ENCODE measurements at regions not wholly inside any gene's neighbourhood (a gene's known extent, or its start where the extent isn't known, plus 50 kb on each side); places are given as distances from the start of the nearest gene placed in this dataset.

DNA sequence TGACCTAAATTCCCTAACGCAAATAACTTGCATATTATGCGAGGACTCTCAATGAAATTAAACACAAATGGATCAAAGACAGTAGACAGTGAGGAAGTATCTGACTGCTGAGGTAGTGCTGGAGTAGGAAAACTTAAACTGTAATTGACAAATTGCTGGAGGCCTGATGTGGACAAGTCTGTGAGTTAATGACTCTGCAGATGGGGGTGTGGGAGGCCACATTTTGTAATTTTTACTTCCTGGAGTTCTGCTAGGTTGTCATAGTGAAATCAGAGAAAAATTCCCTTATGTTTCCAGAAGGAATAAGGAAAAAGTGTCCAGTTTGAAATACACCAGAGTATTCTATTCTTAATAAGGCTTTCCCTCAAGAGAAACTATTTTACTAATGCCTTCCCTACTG is 333.0 kb upstream of the CNTNAP5 start:
- 0 out of 2 replicates have a peak, but pooled peaks cover 5% of the 10 kb centered on the region for H3K9me3 ChIP-seq
- POLR2A ChIA-PET = no interaction called here
- Mint-ChIP-seq H3K4me3 (ENCODE audit: unreplicated experiment) (no peak overlapping the region), H3K36me3 (ENCODE audit: insufficient read depth, unreplicated experiment) (no peaks in the 10 kb centered on the region), H3K9me3 (ENCODE audit: unreplicated experiment) (peaks cover 10% of the 10 kb centered on the region), H3K27ac (ENCODE audit: unreplicated experiment) (no peak overlapping the region), H3K4me1 (ENCODE audit: low read depth, unreplicated experiment) (no peaks in the 10 kb centered on the region), H3K27me3 (ENCODE audit: insufficient read depth, unreplicated experiment) (no peaks in the 10 kb centered on the region)
- no peaks in the 10 kb centered on the region for H3K4me1 ChIP-seq
- DNase-seq = no peak
- TF ChIP-seq, protein P1, sequence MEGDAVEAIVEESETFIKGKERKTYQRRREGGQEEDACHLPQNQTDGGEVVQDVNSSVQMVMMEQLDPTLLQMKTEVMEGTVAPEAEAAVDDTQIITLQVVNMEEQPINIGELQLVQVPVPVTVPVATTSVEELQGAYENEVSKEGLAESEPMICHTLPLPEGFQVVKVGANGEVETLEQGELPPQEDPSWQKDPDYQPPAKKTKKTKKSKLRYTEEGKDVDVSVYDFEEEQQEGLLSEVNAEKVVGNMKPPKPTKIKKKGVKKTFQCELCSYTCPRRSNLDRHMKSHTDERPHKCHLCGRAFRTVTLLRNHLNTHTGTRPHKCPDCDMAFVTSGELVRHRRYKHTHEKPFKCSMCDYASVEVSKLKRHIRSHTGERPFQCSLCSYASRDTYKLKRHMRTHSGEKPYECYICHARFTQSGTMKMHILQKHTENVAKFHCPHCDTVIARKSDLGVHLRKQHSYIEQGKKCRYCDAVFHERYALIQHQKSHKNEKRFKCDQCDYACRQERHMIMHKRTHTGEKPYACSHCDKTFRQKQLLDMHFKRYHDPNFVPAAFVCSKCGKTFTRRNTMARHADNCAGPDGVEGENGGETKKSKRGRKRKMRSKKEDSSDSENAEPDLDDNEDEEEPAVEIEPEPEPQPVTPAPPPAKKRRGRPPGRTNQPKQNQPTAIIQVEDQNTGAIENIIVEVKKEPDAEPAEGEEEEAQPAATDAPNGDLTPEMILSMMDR (IDR thresholded peaks at IDR 0.05; ENCODE audit: insufficient read depth in 1 of 2, low read depth in 1 of 2, low read length in 1 of 2, severe bottlenecking in 1 of 2, unreplicated experiment in 1 of 2) = no peak
- H3K27me3 ChIP-seq (replicated peaks; ENCODE audit: control insufficient read depth, insufficient read depth, low read length) = no peaks in the 10 kb centered on the region
- CTCF ChIA-PET = no interaction called here
- H3K36me3 ChIP-seq (ENCODE audit: control insufficient read depth, insufficient read depth, low read length) = no peaks in the 10 kb centered on the region
- intact Hi-C loops (cut with micrococcal nuclease; ENCODE audit: unreplicated experiment) = no loop called here
- no peak overlapping the region for H3K4me3 ChIP-seq (ENCODE audit: low read depth, low read length)
- BruUV-seq (replicated peaks) = no TSS peak

GRCh38 chr2:123693836-123694235 is 331.3 kb upstream of the CNTNAP5 start:
- H3K9me3 ChIP-seq = 0 out of 2 replicates have a peak, but pooled peaks cover 5% of the 10 kb centered on the region
- no peaks in the 10 kb centered on the region for H3K27me3 ChIP-seq (replicated peaks; ENCODE audit: control insufficient read depth, insufficient read depth, low read length)
- TF ChIP-seq, protein P1 (IDR thresholded peaks at IDR 0.05; ENCODE audit: insufficient read depth in 1 of 2, low read depth in 1 of 2, low read length in 1 of 2, severe bottlenecking in 1 of 2, unreplicated experiment in 1 of 2) = no peak
- H3K4me3 Mint-ChIP-seq (ENCODE audit: unreplicated experiment) = no peak overlapping the region
- DNase-seq = no peak
- H3K36me3 ChIP-seq (ENCODE audit: control insufficient read depth, insufficient read depth, low read length) = no peaks in the 10 kb centered on the region
- H3K4me1 ChIP-seq = no peaks in the 10 kb centered on the region
- no peaks in the 10 kb centered on the region for H3K4me1 Mint-ChIP-seq (ENCODE audit: low read depth, unreplicated experiment)
- no peak overlapping the region for H3K4me3 ChIP-seq (ENCODE audit: low read depth, low read length)
- ChIA-PET CTCF (no interaction called here), POLR2A (no interaction called here)
- intact Hi-C loops (cut with micrococcal nuclease; ENCODE audit: unreplicated experiment) = no loop called here
- no TSS peak for BruUV-seq (replicated peaks)
- peaks cover 10% of the 10 kb centered on the region for H3K9me3 Mint-ChIP-seq (ENCODE audit: unreplicated experiment)
- H3K27ac Mint-ChIP-seq (ENCODE audit: unreplicated experiment) = no peak overlapping the region
- H3K36me3 Mint-ChIP-seq (ENCODE audit: insufficient read depth, unreplicated experiment) = no peaks in the 10 kb centered on the region
- no peaks in the 10 kb centered on the region for H3K27me3 Mint-ChIP-seq (ENCODE audit: insufficient read depth, unreplicated experiment)

DNA sequence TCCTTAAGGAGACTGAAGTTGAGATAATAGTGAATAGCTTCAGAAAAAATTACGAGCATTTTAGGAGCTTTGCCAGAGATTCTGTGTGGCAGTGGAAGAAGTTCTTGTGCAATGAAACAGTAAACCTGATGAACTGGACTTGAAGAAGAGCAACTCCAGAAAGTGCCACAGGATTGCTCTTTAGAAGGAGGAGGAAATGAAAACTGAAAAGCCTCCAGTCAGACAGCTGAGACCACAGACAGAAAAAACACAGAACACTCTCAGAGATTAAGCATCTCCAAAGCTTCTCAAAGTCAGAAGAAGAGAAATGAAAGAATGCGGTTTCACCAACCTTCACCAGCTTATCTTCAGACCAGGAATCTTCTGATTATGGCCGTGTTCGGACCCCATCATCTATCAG is 329.7 kb upstream of the CNTNAP5 start:
- Histone ChIP-seq H3K27me3 (replicated peaks; ENCODE audit: control insufficient read depth, insufficient read depth, low read length) (no peaks in the 10 kb centered on the region), H3K36me3 (ENCODE audit: control insufficient read depth, insufficient read depth, low read length) (no peaks in the 10 kb centered on the region), H3K9me3 (0 out of 2 replicates have a peak, but pooled peaks cover 5% of the 10 kb centered on the region), H3K4me3 (ENCODE audit: low read depth, low read length) (no peak overlapping the region), H3K4me1 (no peaks in the 10 kb centered on the region)
- intact Hi-C loops (cut with micrococcal nuclease; ENCODE audit: unreplicated experiment) = no loop called here
- POLR2A ChIA-PET = no interaction called here
- CTCF ChIA-PET = no interaction called here
- Mint-ChIP-seq H3K27me3 (ENCODE audit: insufficient read depth, unreplicated experiment) (no peaks in the 10 kb centered on the region), H3K36me3 (ENCODE audit: insufficient read depth, unreplicated experiment) (no peaks in the 10 kb centered on the region), H3K27ac (ENCODE audit: unreplicated experiment) (no peak overlapping the region), H3K4me1 (ENCODE audit: low read depth, unreplicated experiment) (no peaks in the 10 kb centered on the region), H3K4me3 (ENCODE audit: unreplicated experiment) (no peak overlapping the region), H3K9me3 (ENCODE audit: unreplicated experiment) (no peaks in the 10 kb centered on the region)
- DNase-seq = no peak
- TF ChIP-seq, protein P1 (IDR thresholded peaks at IDR 0.05; ENCODE audit: insufficient read depth in 1 of 2, low read depth in 1 of 2, low read length in 1 of 2, severe bottlenecking in 1 of 2, unreplicated experiment in 1 of 2) = no peak
- no TSS peak for BruUV-seq (replicated peaks)

All from Caco-2 (cell line).